NCI-H460 (cell line): ENCODE measurements at regions not wholly inside any gene's neighbourhood (a gene's known extent, or its start where the extent isn't known, plus 50 kb on each side); places are given as distances from the start of the nearest gene placed in this dataset.
"Not testable (repeated sequence)": the region's sequence is repeated elsewhere in the genome, so short reads cannot be mapped to it uniquely, and the experiment has no call there.

Source experiments
- DNase-seq: peaks from one replicate; pipeline ENCODE4 v3.0.0-alpha.2; 2016; ENCODE audit warnings: low read depth; ENCODE audit errors: extremely low read depth

DNA sequence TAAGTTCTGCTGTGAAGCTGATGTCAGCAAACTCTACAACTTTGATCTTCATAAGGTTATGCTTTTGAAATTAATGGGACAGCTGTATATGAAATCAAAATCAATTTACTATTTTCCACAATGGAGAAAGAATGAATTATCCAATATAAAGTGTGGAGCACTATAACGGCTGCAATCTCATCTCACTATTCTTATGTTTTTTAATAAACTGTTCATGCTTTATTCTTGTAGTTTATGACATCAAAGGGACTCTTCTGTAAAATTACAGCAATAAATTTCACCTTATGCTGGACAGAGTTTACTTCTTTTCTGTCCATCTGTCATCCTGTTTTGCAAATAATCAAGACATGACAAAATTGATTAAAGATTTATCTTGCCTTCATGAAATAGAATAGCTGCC is 192.5 kb downstream of the TECRL start:
- DNase-seq, result no peak

DNA sequence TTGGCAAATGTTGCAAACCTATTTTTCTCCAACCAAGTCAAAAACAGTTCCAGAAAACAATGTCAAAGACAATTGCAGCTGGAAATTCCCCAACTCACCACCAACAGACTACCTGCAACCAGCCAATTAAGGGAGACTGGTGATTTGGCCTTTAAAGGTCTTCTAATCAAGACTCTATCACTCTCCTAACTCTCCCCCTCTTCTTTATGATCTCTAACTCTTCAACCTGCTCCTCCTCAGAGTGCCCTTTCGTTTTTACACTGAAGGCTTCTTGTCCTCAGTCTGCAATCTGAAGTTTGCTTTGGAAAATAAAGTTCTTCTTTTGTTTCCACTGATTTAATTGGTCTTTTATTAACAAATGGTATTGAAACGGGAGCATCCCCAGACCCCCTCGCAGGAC is 203.9 kb downstream of the TECRL start:
- no peak for DNase-seq

DNA sequence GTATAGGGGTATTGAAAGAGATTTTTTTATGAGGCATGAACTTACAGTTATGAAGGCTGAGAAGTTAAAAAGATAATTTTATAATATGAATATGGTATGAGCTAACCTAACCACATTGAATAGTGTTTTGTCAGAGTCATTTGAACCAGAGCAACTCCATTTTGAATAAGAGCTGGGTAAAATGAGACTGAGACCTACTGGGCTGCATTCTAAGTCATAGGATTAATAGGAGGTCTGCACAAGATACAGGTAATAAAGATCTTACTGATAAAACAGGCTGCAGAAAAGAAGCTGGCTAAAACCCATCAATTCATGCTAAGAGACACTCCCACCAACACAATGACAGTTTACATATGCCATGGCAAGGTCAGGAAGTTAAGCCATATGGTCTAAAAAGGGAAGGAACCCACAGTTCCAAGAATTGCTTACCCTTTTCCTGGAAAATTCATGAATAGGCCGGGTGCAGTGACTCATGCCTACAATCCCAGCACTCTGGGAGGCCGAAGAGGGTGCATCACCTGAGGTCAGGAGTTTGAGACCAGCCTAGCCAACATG is 209.2 kb downstream of the TECRL start:
- DNase-seq, result no peak

DNA sequence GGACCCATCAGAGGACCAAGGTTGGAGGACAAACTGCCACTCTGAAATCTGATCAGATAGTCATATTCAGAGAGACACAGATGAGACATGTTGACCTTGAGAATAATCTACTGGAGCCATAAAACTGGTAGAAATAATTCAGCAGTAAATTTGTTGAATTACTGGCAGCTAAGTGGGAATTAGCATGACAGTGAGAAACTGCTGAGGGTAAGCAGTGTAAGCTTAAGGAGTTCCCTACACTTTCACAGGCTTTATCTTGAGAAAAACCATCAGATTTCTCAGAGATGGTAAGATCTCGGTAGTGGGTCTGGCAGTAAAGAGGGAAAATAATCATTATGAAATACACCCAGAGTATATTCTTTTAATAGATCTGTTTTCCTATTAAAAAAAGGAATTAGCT is 213.7 kb downstream of the TECRL start:
- no peak for DNase-seq

GRCh38 chr4:64192731-64193412 is 216.4 kb downstream of the TECRL start:
- DNase-seq, result no peak

DNA sequence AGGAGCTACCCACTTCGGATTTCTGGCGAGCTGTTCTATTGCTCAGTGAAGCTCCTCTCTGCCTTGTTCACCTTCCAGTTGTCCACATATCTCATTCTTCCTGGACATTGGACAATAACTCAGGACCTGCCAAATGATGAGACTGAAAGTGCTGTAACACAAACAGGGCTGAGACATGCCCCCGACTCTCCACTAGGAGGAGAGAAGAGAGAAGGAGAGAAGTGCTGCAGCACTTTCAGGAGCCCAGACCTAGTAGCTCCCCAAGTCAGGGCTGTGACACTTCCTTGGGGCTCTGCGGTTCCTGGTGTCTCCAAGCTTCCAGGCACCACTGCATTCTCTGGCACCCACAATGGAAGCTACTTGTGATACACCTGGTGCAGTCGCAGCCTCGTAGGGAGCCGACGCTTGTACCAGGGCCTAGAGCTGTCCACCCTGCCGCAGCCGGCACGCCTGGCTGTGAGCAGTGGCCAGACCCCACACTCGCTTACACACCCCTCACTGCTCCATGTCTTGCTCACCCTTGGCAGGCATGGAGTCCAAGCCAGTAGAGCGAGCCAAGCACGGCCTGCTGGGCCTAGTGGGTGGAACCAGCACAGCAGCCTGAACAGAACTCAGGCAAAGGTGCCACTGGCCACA is 234.9 kb downstream of the TECRL start:
- no peak for DNase-seq

GRCh38 chr4:64166365-64166764 is 242.9 kb downstream of the TECRL start:
- DNase-seq, result no peak

- DNase-seq, result peak; percentile 53
Observed at GRCh38 chr4:64158648-64159326, 250.5 kb downstream of the TECRL start.

DNA sequence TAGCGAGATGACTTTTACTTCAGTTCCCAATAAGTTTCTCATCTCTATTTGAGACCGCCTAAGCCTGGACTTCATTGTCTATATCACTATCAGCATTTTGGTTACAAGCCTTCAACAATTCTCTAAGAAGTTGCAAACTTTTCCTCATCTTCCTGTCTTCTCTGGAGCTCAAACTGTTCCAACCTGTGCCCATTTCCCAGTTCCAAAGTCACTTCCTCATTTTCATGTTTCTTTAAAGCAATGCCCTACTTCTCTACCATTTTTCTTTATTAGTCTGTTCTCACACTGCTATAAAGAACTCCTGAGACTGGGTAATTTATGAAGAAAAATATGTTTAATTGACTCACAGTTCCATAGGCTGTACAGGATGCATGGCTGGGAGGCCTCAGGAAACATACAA is 251.9 kb downstream of the TECRL start:
- no peak for DNase-seq

DNA sequence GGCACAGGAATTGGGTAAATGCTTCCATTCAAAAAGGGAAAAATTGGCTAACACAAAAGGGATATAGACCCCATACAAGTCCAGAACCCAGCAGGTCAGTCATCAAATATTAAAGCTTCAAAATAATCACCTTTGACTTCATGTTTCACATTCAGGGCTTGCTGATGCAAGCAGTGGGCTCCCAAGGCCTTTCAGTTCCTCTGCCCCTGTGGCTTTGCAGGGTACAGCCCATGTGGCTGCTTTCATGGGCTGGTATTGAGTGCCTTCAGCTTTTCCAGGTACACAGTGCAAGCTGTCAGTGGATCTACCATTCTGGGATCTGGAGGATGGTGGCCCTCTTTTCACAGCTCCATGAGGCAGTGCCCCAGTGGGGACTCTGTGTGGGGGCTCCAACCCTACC is 253.0 kb downstream of the TECRL start:
- no peak for DNase-seq

- DNase-seq, result no peak
Observed at GRCh38 chr4:64146030-64146429, 263.2 kb downstream of the TECRL start.

- no peak for DNase-seq
Observed at GRCh38 chr4:64144994-64145393, 264.3 kb downstream of the TECRL start.

DNA sequence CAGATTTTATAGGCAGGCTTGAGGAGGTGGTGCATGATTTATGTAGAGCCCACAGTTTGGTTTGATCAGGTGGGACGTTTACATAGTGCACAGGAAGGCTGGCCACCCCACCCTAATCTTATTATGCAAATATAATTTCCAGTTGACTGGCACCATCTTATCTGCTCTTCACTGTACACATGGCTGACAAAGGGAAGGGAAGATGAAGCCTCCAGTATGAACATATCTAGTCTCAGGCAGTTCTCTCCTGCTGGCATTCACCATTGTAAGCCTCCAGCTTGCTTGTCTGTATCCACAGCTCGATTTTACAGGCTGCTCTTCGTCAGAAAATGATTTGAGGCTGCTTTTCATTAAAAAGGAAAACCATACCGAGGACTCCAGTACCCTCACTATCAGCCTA is 278.3 kb downstream of the TECRL start:
- no peak for DNase-seq

GRCh38 chr4:64125354-64125753 is 283.9 kb downstream of the TECRL start:
- DNase-seq, result no peak

- DNase-seq, result no peak
Observed at GRCh38 chr4:64121803-64122202, 287.4 kb downstream of the TECRL start.

- no peak for DNase-seq
Observed at GRCh38 chr4:64105903-64106302, 303.3 kb downstream of the TECRL start.

GRCh38 chr4:64095398-64095797 is 313.9 kb downstream of the TECRL start:
- no peak for DNase-seq

DNA sequence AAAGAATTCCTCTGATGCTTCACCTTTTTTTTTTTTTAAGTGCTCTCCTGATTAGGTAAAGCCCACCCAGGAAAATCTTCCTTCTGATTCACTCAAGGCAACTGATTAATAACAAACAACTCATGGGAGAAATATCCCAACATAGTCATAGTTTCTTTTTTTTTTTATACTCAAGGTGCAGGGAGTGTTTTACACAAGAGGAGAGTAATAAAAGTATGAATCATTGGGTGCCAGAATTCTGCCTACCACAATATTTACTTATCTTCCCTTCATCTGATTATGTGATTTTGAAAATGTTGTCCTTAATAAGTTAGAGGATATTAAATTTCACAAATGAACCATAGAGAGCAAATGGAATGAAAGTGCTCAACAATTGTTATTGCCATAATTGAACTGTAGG is 329.9 kb downstream of the TECRL start:
- DNase-seq, result no peak

GRCh38 chr4:64068096-64068495 is 341.2 kb downstream of the TECRL start:
- no peak for DNase-seq

GRCh38 chr4:64062991-64063390 is 346.3 kb downstream of the TECRL start:
- no peak for DNase-seq

GRCh38 chr4:64037033-64037432 is 372.2 kb downstream of the TECRL start:
- DNase-seq, result not testable (repeated sequence)

DNA sequence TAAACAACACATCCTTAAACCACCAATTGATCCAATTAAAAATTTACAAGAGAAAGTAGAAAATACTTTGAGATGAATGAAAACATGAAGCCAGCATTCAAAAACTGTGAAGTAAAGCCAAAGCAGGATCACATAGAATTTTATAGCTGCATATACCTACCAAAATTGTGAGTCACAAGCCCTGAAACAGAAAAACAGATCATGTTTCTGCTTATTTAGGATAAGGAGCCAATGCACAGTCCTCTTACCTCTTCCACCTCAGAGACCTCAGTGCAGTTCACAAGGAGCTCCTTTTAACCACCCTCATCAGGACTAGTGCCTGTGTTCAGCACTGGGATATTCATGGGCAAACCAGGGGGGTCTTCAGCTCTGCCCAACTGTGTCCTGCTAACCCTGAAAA is 386.7 kb downstream of the TECRL start:
- DNase-seq, result no peak
